Endothelial cell of umbilical vein (primary cell): ENCODE measurements at regions not wholly inside any gene's neighbourhood (a gene's known extent, or its start where the extent isn't known, plus 50 kb on each side); places are given as distances from the start of the nearest gene placed in this dataset.

Source experiments
- BruUV-seq: library from RNA; stranded (reverse); fragments of 400-500 nt; replicated peaks from 2 replicates; lab custom pipeline; 2021; lab: Mats Ljungman, UMichigan
- CTCF ChIA-PET: fragments of 300-600, 350-600 bp; sonication (Branson Sonifier 250); formaldehyde crosslinking; loops from one replicate; lab custom pipeline; 2021; ENCODE audit warnings: antibody characterized with exemption, inconsistent platforms; lab: Charles Lee
- POLR2A ChIA-PET: fragments of 300-600, 350-600 bp; sonication (Branson Sonifier 250); formaldehyde crosslinking; loops from one replicate; lab custom pipeline; 2021; ENCODE audit warnings: antibody characterized with exemption, inconsistent platforms; lab: Charles Lee
- DNase-seq: peaks from one replicate; pipeline ENCODE4 v3.0.0-alpha.2; 2011; ENCODE audit warnings: low read depth, low spot score
- FAIRE-seq: peaks from 2 replicates; lab custom pipeline; 2011; peaks lifted over from hg19 to GRCh38; lab: Jason Lieb, UNC
- H2AFZ ChIP-seq: 2 replicates; pipeline ENCODE4 v1.6.0; 2012; ENCODE audit warnings: low read depth, low read length, control low read depth, inconsistent platforms
- H3K27ac ChIP-seq: 2 replicates; pipeline ENCODE4 v1.5.1; 2011; ENCODE audit warnings: low read depth, mild to moderate bottlenecking, control low read depth, low read length, moderate library complexity; ENCODE audit not compliant: insufficient read depth
- H3K27me3 ChIP-seq, 2 experiments: 2 replicates each; pipeline versions ENCODE4 v1.6.0 to v1.6.1; 2011; ENCODE audit warnings: low read length in 2 of 2, mixed read lengths in 1 of 2; ENCODE audit not compliant: control insufficient read depth in 2 of 2, insufficient read depth in 2 of 2
- H3K36me3 ChIP-seq, 2 experiments: 2 replicates in 1 of 2; 3 replicates in 1 of 2; pipeline ENCODE4 v1.5.1; 2011; ENCODE audit warnings: low read length in 2 of 2, mild to moderate bottlenecking in 1 of 2, moderate library complexity in 1 of 2; ENCODE audit not compliant: control insufficient read depth in 2 of 2, insufficient read depth in 2 of 2; ENCODE audit errors: extremely low read depth in 1 of 2
- H3K4me1 ChIP-seq: 3 replicates; pipeline ENCODE4 v1.5.1; 2011; ENCODE audit warnings: mild to moderate bottlenecking, low read length; ENCODE audit not compliant: control insufficient read depth, insufficient read depth; ENCODE audit errors: extremely low read depth
- H3K4me2 ChIP-seq: 2 replicates; pipeline ENCODE4 v1.6.1; 2011; ENCODE audit warnings: low read length, control low read depth, mixed read lengths; ENCODE audit not compliant: insufficient read depth
- H3K4me3 ChIP-seq, 3 experiments: fragments of 200-600 bp in 1 of 3; sonication (generic), shearing (Covaris generic) in 1 of 3; replicated peaks in 1 of 3; 2 replicates each; pipeline ENCODE4 v1.5.1; 2011 to 2016; ENCODE audit warnings: control low read depth in 3 of 3, low read length in 3 of 3, mild to moderate bottlenecking in 2 of 3, inconsistent platforms in 1 of 3, low read depth in 1 of 3, moderate library complexity in 1 of 3; ENCODE audit not compliant: insufficient read depth in 1 of 3
- H3K79me2 ChIP-seq: 2 replicates; pipeline ENCODE4 v1.6.0; 2012; ENCODE audit warnings: low read length, inconsistent platforms; ENCODE audit not compliant: control insufficient read depth, insufficient read depth
- H3K9ac ChIP-seq: replicated peaks from 2 replicates; pipeline ENCODE3; 2011; ENCODE audit warnings: low read length, control low read depth; ENCODE audit not compliant: insufficient read depth; ENCODE audit errors: extremely low read depth
- H3K9me1 ChIP-seq: replicated peaks from 3 replicates; pipeline ENCODE4 v1.6.0; 2011; ENCODE audit warnings: mild to moderate bottlenecking, low read length; ENCODE audit not compliant: control insufficient read depth, insufficient read depth; ENCODE audit errors: extremely low read depth
- H3K9me3 ChIP-seq: replicated peaks from 2 replicates; pipeline ENCODE4 v1.5.1; 2012; ENCODE audit warnings: low read length, inconsistent platforms; ENCODE audit not compliant: control insufficient read depth, insufficient read depth
- H4K20me1 ChIP-seq: replicated peaks from 2 replicates; pipeline ENCODE3; 2011; ENCODE audit warnings: mild to moderate bottlenecking, low read length; ENCODE audit not compliant: control insufficient read depth, insufficient read depth; ENCODE audit errors: extremely low read depth
- CTCF ChIP-seq, 2 donors: IDR thresholded peaks; 1 replicate in 1 of 2; 2 replicates in 1 of 2; pipeline ENCODE4 v1.5.1; 2011; ENCODE audit warnings: low read length in 2 of 2, mild to moderate bottlenecking in 2 of 2, moderate library complexity in 2 of 2, control low read depth in 1 of 2, inconsistent platforms in 1 of 2, low read depth in 1 of 2; ENCODE audit not compliant: insufficient read depth in 1 of 2; ENCODE audit errors: extremely low read depth in 1 of 2
- GATA2 ChIP-seq: IDR thresholded peaks from 2 replicates; pipeline ENCODE4 v1.7.0; 2011; ENCODE audit warnings: low read depth, mild to moderate bottlenecking, moderate library complexity, mixed read lengths, low read length; ENCODE audit not compliant: insufficient read length, insufficient read depth
- MYC ChIP-seq: IDR thresholded peaks from one replicate; pipeline ENCODE4 v1.6.1; 2011; ENCODE audit warnings: mild to moderate bottlenecking, low read depth, low read length
- POLR2A ChIP-seq: IDR thresholded peaks from 2 replicates; pipeline ENCODE4 v1.6.1; 2012; ENCODE audit warnings: low read depth, mild to moderate bottlenecking, control low read depth, low read length
- POLR2AphosphoS5 ChIP-seq: IDR thresholded peaks from 2 replicates; pipeline ENCODE4 v1.6.1; 2012; ENCODE audit warnings: low read depth, mild to moderate bottlenecking, control low read depth, low read length, moderate library complexity; ENCODE audit not compliant: insufficient read depth
- dilution Hi-C: fragments of 300-500 bp; cut with MboI; formaldehyde crosslinking; loops from one replicate; pipeline ENCODE4 v1.15.0; 2019; ENCODE audit warnings: low sequenced_read_pairs; ENCODE audit not compliant: extremely low pct_ligation_motif_present
- intact Hi-C: fragments of 100-400 bp; cut with micrococcal nuclease; formaldehyde crosslinking; loops from one replicate; pipeline ENCODE4 v1.10.0; 2022

GRCh38 chr16:31694461-31694860 lies 166.8 kb downstream of the AHSP start:
- dilution Hi-C loops = no loop called here

GRCh38 chr16:31695667-31696066 lies 168.0 kb downstream of the AHSP start:
- Histone ChIP-seq H3K9me1 (no peaks in the 10 kb centered on the region), H3K4me1 (no peaks in the 10 kb centered on the region), H3K4me2 (no peak overlapping the region), H3K27me3 (peaks cover 4 to 6% of the 10 kb centered on the region in 2 experiments), H3K9me3 (no peaks in the 10 kb centered on the region), H3K36me3 (no peaks in the 10 kb centered on the region), H3K4me3 (no peak overlapping the region), H3K27ac (no peak overlapping the region), H2AFZ (no peak overlapping the region), H3K79me2 (no peaks in the 10 kb centered on the region), H3K9ac (no peak overlapping the region), H4K20me1 (no peaks in the 10 kb centered on the region)
- CTCF ChIA-PET = no interaction called here
- intact Hi-C loops = loop anchor here (2.0 to 10.0 kb wide), 3 partner anchors 237 to 711 kb away; partner anchors contain the start of genes ARMC5, HSD3B7 and ZNF843
- FAIRE-seq = no peak
- dilution Hi-C loops = no loop called here
- TF ChIP-seq POLR2AphosphoS5 (no peak), GATA2 (no peak)
- no TSS peak for BruUV-seq
- POLR2A ChIA-PET = no interaction called here
- no peak for DNase-seq

More at GRCh38 chr16:31694461-31694860, 166.8 kb downstream of the AHSP start:
- CTCF ChIA-PET = no interaction called here
- no peaks in the 10 kb centered on the region for H3K9me1 ChIP-seq
- POLR2A ChIA-PET = no interaction called here
- no peak overlapping the region for H3K4me3 ChIP-seq
- H3K27ac ChIP-seq = no peak overlapping the region
- no peak for DNase-seq
- no peaks in the 10 kb centered on the region for H3K4me1 ChIP-seq
- no peaks in the 10 kb centered on the region for H3K9me3 ChIP-seq
- FAIRE-seq = no peak
- H3K4me2 ChIP-seq = no peak overlapping the region
- peaks cover 3% of the 10 kb centered on the region in 2 experiments for H3K27me3 ChIP-seq
- H2AFZ ChIP-seq = no peak overlapping the region
- no peaks in the 10 kb centered on the region for H3K79me2 ChIP-seq
- H4K20me1 ChIP-seq = no peaks in the 10 kb centered on the region
- intact Hi-C loops = loop anchor here (10.0 kb wide), 1 partner anchor 710 kb away; the partner anchor contains the start of gene HSD3B7
- TF ChIP-seq POLR2A (no peak), POLR2AphosphoS5 (no peak), MYC (no peak), CTCF (IDR thresholded peaks at IDR 0.05; ENCODE audit: extremely low read depth in 1 of 2, insufficient read depth in 1 of 2, low read depth in 1 of 2, low read length in 2 of 2) (no peak)
- BruUV-seq = no TSS peak
- H3K9ac ChIP-seq = no peak overlapping the region
- no peaks in the 10 kb centered on the region for H3K36me3 ChIP-seq
